ENCODE measurements at regions not wholly inside any gene's neighbourhood (a gene's known extent, or its start where the extent isn't known, plus 50 kb on each side); places are given as distances from the start of the nearest gene placed in this dataset.

- TF ChIP-seq EZH2 (IDR thresholded peaks at IDR 0.05; ENCODE audit: insufficient read depth, low read length) (no peak), CTCF (IDR thresholded peaks at IDR 0.05; ENCODE audit: insufficient read depth, low read depth, low read length) (no peak)
Observed at GRCh38 chr2:219906114-219907010, 278.9 kb downstream of the SLC4A3 start.
